HG02852 (cell line): ENCODE measurements at regions not wholly inside any gene's neighbourhood (a gene's known extent, or its start where the extent isn't known, plus 50 kb on each side); places are given as distances from the start of the nearest gene placed in this dataset.

Source experiments
- ATAC-seq: cut with Tn5 transposase; IDR thresholded peaks from one replicate; pipeline ENCODE4 v1.9.1; 2021; ENCODE audit warnings: mild to moderate bottlenecking, moderate library complexity; ENCODE audit not compliant: unreplicated experiment

- no peak for ATAC-seq
Measured at GRCh38 chr13:74084375-74084935, 49.7 kb downstream of the KLF12 start.

DNA sequence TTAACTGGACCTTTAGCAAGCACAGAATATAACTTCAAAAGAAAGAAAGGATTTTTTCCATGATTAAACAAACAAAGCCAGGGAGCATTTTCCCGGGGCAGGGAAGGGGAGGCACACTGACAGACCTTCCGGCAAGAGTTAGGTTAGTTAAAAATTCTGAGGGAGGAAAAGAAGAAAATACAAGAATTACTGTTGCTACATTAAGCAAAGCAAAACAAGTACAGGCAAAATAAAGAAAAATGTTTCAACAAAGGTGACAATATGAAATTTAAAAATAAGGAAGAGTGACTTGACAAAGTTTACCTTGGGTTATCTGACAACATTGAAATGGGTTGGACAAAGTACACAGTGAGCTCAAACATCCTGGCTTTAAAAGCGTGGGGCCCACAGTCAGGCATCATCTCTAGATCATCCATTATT is 51.5 kb downstream of the KLF12 start:
- no peak for ATAC-seq

DNA sequence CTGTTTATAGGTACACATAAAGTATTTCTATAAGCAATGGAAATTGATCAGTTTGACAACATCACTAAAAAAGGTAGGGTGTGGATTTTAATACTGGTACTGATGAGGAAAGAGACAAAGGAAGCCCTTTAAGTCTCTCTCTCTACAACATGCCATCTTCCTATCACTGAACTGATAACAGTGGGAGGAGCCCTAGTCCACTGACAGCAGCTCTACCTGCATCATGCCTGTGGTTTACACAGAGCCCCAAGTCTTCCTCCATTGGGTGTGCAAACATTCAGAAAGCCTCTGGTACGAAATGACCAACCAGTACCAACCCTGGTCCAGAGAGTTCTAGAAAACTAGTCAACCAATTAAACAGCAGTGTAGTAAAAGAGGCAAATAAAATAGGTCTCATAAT is 53.4 kb downstream of the KLF12 start:
- ATAC-seq: no peak

DNA sequence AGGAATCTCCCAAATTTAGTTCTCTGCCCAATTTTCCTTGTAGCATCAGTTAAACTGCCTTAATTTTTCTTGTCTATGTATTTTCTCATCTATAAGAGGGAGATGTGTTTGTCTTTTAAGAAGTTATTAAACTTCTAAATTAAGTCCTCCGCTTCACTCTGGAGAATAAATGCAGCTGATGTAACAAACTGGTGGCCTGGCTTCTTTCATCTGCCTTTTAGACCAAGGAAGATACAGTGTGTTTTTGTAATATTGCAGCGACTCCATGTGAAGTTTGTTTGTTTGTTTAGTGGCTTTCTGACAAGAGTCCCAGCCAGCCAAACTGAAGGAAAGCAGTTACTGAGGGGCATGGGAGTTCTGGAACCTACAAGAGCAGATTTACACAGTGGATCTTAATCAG is 56.4 kb downstream of the KLF12 start:
- no peak for ATAC-seq

- no peak for ATAC-seq
Measured at GRCh38 chr13:74077375-74077774, 56.8 kb downstream of the KLF12 start.

- no peak for ATAC-seq
Measured at GRCh38 chr13:74074723-74075122, 59.5 kb downstream of the KLF12 start.

GRCh38 chr13:74073274-74073673 is 60.9 kb downstream of the KLF12 start:
- ATAC-seq: no peak

DNA sequence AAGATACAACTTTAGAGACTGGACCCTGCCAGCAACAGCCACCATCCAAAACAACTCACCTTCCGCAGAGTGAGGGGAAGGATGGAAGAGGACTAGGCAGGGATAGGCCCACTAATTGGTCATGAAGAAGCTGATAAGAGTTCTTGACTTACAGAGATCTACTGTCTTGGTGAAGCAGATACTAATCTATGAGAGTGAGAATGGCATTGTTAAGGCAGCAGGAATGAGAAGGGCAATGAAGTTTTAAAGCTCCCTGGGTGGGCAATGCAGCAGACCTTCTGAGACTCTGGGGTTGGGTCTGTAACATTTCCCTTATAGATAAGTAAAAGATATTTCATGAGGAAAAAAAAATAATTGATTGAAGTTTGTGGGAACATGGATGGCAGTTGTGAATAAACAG is 63.7 kb downstream of the KLF12 start:
- no peak for ATAC-seq

GRCh38 chr13:74070065-74070464 is 64.1 kb downstream of the KLF12 start:
- ATAC-seq: peak; percentile 71

DNA sequence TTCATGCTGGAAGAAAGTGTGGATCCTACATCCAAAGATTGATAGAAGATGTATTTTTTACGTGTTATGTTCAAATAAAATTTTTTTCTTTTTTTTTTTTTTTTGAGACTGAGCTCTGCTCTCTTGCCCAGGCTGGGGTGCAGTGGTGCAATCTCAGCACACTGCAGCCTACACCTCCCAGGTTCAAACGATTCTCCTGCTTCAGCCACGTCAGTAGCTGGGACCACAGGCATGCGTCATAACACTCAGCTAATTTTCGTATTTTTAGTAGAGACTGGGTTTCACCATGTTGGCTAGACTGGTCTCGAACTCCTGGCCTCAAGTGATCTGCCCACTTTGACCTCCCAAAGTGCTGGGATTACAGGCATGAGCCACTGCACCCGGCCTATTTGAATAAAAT is 65.7 kb downstream of the KLF12 start:
- ATAC-seq: no peak

- ATAC-seq: no peak
Measured at GRCh38 chr13:74067818-74068217, 66.4 kb downstream of the KLF12 start.

GRCh38 chr13:74066937-74067336 is 67.3 kb downstream of the KLF12 start:
- ATAC-seq: no peak

DNA sequence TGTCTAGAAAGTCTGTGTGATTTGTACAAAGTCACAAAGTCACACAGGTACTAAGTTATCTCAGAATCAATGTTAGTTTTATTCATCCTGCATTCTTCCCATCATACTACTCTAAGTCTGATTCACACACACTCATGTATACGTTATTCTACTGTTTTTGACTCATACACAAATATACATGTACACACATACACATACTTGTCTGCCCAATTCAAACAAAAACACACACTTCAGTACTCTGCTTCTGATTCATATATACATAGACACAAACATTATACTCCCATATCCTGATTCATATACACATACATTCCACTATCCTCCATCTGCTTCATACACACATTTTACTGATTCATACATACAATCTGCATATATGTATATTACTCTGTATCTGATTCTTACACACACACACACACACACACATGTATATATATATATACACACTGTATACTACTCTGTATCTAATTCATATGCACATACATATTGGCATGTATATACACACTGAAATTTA is 69.3 kb downstream of the KLF12 start:
- no peak for ATAC-seq

DNA sequence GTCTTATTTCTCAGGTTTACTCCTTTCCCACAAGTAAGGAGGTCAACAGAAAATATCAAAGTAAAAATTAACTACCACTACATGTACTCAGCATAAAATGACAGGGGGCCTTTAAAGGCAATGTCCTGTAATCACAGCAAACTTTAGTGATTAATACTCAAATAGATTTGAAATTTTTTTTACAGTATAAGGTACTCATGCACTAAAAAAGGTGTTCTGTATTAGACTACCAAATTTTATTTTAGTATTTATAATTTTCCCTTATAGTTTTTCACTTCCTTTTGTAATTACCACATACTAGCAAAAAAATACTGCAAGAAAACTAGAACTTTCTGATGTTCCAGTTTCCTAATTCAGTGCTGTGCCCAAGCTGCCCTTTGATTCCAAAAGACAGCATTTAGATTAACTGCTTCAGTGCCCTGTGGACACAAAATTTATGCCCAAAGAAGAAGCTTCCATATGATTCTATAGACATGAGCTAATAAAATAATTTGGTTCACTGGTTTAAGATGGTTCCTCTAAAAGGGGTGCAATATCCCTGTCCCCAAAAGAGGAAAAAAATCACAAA is 70.6 kb downstream of the KLF12 start:
- ATAC-seq: no peak

DNA sequence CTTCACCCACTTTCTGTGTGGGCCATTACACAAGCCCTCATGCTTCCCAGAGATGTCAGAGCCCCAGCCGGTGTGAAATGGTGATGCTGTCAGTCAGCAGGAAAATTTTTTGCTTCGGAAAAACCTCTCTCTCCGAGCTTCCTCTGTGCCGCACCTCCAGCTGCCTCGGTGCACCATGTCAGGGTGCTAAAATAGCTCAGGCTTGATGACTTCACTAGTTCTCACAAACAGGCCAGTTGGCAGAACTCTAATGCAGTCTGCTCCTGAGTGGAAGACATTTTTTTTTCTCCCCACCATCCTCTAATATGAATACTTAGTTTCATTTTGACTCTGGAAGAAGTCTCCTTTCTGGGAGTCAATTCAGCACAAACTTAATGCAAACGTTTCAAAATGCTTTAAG is 71.3 kb downstream of the KLF12 start:
- ATAC-seq: peak; percentile 80

DNA sequence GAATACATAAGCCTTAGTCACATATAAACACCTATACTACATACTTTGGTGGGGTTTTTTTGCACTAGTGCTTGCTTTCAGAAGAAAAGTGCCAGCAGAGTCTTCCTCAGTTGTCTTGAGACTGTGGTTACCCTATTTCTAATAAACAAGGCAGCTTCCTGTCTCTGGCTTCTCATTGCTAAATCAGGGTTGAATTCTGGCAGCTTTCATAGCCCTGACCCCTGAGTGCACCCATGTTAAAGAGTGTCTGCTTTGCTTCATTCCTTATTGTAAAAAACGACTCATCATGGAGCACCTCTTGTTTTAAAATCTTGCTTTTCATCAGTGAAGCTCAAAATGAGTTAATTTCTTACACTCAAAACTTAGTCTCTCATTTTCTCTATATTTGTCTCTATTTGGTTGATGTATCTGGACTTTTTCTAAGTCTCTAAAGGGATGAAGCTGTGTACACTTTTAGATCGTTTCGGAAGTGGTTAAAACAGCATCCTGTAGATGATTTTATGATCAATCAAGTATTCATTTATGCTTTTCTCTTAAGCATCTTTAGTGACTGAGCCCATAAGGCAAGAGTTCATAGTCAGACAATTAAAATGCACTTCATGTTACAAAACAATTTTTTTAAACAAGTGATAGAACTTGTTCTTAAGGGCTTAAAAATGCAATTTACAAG is 72.1 kb downstream of the KLF12 start:
- ATAC-seq: peak; percentile 72

DNA sequence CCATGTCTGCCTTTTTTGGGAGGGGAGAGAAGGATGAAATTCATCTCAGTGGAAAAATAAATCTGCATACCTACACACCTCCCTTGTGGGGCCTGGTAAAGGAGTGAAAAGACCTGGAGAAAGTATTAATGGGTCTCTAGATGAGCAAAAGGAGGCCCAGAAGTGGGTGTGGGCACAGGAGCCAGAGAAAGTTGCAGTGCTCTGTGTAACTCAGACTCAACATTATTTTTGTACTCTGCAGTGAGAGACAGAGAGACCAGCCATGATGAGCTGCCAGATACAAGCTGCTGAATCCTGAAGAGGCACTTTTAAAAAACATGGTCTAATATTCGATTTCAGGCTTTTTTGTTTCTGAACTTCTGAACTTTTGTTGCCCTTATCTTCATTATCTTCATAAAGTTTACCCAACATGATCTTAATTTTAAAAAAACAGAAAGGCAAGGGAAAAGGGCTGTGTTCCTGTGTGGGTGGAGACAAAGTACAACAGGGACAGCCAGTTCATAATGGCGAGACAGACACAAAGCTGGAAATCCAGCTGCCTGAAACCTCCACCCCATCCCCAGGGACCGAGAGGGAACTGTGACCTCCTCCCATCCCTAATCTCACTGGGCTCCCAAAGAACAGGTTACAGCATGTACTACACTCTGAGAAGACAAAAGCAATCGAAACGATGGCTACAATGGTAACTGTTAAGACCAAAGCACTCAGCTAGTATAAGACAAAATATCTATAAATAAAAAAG is 77.2 kb downstream of the KLF12 start:
- no peak for ATAC-seq

GRCh38 chr13:74052402-74052928 is 81.7 kb downstream of the KLF12 start:
- no peak for ATAC-seq

DNA sequence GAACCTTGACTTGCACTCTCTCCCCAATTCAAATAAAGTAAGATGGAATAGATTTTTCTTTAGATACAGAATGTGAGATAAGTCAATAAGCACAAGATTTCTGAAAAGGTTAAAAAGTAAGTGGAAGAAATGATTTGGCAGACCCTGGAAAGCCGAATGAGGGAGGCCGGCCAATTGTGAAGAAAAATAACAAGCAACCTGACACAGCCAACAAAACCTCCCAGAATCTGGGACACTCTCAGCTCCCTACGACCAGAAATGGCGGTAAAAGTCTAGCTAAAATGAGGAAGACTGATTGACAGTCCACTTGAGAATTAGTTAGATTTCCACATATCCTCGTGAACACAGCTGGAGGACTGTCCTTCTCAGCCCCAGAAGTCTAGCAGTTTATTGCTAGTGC is 85.4 kb downstream of the KLF12 start:
- ATAC-seq: no peak

GRCh38 chr13:74047931-74048600 is 86.1 kb downstream of the KLF12 start:
- no peak for ATAC-seq

- no peak for ATAC-seq
Measured at GRCh38 chr13:74046431-74046830, 87.8 kb downstream of the KLF12 start.
